ENCODE measurements at regions not wholly inside any gene's neighbourhood (a gene's known extent, or its start where the extent isn't known, plus 50 kb on each side); places are given as distances from the start of the nearest gene placed in this dataset.

DNA sequence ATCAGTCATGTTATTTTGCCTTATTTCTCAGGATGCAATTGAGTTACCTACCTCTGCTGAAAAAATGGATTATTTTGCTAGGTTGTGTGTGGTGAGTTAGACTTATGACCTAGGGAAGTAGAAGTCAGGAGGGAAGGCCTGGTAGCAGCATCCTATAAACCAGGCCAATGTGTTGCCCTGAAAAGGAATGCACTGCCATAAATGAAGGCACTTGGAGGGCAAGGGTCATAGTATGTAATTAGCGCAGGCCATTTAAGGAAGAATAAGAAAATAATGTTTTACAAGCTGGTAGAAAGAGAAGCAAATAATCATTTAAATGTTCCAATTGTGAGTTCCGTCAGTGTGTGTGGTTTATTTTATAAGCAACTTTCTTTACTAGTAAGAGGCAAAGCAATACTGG, 698.8 kb downstream of the KCNJ2 start:
- no peak for DNase-seq (ENCODE audit: low spot score)

DNA sequence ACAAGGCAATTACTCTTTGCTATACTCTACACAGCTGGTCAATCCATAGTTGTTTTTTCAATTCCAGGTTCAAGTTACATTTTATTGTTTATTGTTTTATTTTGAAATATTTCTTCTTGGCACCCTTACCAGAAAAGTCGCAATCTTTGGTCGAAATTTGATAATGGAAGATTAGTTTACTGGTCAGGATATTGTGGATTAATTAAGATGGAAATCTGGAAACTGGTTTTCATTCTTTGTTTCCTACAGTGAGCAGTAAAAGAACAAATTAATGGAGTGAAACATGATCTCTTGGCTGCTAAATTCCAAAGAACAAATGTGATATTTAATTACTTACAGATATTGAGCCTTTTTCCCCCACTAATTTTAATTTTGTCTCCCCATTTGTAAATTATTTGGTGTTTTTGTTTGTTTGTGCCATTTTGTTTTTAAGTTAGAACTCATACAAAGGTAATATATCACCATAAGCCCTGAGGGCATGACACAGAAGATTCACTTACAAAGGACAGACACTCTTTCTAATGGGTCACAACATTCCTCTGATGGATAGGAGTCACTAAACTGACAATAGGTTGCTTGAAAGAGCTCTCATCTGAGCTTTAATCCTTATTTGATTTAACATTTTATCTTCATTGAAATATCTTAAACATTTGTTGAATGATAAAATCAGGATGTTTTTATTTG, 700.2 kb downstream of the KCNJ2 start:
- DNase-seq (ENCODE audit: low spot score): no peak

DNA sequence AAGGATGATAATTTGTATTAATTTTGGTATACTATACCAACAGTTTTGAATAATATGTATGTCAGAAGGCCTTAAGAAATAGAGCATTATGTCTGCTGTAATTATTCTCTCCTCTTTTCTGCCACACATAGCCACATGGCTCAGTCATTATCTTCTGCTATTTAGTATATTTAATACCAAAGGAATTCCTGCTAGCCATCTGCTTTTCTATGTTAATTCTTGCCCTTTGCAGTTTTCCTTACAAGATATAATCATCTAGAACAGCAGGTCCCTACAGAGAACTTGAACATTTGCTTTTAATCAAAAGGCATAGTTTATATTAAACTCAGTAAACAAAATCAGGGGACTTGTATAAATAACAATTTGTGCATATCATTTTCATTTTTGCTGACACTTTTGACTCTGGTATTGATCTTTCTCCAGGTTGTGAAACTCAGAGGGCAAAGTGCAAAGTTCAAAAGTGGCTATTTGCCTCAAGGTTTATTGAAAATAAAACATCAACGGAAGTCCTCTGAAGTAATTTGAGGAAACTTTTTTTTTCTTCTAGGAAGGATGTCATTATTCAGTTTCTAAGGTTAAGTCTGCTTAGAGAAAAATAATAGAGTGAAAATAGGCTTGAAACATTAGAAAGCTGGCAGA, 702.0 kb downstream of the KCNJ2 start:
- no peak for DNase-seq (ENCODE audit: low spot score)

DNA sequence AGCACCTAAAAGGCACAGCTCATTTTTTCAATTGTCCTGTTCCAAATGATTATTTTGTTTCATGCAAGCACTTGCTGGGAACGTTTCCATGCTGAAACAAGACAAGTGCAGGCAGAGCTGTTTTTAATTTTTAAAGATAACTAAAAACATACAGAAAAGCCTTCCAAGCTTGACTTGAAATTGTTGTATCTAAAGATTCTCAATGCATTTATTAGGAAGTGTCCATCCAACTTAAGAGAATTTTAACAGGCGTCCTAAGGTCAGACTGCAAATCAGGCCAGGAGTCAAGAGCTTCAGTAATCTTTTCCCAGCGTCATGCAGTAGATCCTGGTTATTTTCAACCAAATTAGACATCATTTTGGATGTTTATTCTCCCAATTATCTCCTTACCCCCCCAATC, 702.8 kb downstream of the KCNJ2 start:
- no peak for DNase-seq (ENCODE audit: low spot score)

DNA sequence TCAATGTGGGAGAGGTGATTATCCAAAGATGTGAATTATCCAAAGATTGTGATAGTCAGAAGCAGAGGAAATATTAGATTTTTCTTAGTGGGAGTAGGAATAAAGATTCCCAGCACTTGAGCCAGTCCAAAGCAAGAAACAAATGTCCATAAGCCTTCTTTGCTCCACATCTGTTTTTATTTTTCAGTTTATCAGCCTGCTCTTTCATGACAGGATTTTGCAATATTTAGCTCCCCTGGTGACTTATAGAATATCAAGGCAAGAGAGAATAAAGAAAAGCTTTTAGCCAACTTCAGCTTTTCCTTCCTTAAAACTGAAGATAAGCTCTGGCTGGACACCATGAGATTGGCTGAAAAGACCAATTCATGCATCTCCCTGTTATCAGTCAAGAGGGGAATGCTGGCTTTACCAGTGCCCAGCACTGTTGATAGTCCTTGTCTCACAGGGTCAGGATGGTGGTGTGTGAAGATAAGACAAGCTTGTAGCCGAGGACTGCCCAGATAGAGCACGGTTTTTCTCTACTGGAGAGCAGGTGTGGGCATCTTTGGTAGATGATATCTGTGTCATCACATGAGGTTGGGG, 706.5 kb downstream of the KCNJ2 start:
- DNase-seq (ENCODE audit: low spot score): no peak

DNA sequence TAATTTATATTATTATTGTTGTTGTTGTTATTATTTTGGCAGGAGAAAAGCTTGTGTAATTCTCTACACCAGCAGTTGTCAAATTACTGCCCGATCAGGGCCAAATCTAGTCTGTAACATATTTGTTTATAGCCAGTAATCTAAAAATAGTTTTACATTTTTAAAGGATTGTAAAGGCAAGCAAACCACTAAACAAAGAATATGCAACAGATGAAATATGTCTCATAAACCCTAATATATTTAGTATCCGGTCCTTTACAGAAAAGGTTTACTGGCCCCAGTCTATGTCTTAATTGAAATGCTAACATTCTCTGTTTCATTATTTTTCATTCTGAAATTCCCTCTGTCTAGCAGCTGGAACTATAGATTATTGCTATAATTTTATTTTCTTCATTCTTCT, 709.5 kb downstream of the KCNJ2 start:
- DNase-seq (ENCODE audit: low spot score): no peak

DNA sequence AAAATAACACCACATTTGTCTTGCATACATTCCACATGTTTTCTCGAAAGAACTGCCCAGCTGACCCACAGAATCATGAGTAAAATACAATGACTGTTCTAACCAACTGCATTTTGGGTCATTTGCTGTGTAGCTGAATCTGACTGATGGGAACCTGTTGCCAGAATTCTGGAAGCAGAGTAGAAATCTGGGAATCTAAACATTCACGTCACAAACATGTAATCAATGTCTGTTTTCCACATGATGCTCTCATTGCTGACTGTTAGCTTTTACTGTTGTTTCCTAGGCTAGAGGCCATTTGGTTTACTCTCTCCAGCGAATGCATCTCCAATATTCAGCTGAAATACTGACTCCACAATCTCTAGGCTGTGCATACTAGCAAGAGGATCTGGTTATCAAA, 710.1 kb downstream of the KCNJ2 start:
- no peak for DNase-seq (ENCODE audit: low spot score)

DNA sequence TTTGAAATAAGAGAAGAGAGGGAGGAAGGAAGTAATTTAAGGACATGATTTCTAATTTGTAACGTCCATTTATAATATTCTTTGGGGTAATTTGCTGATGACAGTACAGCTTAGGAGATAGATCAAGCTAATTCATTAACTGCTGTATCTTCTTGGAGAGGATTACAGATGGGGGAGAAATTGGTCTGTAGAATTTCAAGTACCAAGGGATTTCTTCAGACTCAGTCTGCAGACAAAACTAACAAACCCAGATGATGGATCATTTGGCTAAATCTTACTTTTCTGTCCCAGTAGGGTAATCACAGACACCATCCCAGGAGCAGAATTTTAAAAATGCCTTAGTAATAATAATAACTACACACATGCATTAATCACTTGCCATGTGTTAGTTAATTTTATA, 711.8 kb downstream of the KCNJ2 start:
- no peak for DNase-seq (ENCODE audit: low spot score)

DNA sequence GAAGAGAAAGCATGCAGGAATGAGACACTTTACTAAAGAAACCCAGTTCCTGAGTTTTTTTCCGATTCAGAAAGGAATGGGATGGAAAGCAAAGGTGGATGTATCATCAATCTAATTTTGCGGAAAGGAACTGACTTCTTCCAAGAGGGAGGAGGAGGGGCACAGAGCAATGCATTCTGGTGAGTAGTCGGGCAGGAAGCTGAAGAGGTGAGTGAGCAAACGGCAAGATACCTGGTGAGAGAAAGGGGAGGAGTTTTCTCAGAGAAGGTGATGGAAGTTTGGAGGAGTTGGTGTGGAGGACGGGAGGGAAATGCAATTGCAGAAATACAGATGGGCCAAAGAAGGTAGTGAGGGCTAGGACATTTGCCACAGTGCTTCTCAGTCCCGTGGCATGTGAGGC, 713.2 kb downstream of the KCNJ2 start:
- no peak for DNase-seq (ENCODE audit: low spot score)

DNA sequence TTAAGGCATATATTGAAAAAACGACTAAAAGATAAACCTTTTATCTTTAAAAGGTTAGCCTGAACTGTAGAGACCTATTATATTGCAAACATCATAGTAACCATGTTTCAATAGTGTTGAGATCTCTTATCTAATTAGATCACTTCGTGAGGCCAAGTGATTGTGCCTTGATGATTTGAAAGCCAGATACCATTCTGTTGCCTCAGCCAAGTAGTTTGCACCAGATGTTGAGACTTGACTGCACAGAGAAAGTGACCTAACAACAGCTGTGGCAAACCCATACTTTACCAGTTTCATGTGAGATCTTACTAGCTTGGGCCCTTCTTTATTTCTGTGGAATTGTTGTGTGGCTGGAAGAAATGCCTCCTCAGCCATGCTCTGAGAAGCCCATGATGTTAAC, 717.3 kb downstream of the KCNJ2 start:
- DNase-seq (ENCODE audit: low spot score): no peak

DNA sequence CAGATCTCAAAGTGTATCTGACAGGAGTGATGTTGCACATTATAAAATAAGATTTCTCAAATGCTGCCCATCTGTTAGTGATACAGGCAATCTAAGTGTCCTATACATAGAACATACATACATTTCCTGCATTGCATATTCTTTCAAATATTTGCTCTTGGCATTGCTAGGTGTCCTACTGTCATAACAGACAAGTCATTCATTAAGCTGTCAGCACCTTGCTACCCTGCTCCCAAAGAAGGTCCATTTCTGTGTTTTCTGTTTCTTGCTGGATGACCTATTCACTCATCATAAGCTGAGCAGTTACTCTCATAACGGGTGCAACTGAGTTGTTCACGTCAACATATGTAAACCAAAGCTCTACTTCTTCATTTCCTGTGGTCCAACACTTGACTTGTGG, 719.0 kb downstream of the KCNJ2 start:
- no peak for DNase-seq (ENCODE audit: low spot score)

DNA sequence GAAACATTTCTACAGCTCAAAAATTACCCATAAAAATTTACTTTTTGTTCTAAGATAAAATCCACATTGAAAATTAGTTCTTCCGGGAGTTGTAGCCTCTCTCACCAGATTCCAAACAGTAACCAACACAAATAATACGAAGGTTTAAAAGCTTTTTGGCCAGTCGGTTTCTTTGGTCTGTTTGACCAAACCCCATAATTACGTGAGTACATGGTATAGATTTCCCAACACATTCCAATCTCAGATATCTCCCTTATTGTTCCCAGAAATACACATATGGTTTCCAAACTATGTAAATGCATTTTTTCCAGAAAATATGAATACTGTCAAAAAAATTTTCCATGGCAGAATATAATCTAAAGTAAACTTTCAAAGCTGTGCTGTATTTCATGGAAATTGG, 722.0 kb downstream of the KCNJ2 start:
- no peak for DNase-seq (ENCODE audit: low spot score)

DNA sequence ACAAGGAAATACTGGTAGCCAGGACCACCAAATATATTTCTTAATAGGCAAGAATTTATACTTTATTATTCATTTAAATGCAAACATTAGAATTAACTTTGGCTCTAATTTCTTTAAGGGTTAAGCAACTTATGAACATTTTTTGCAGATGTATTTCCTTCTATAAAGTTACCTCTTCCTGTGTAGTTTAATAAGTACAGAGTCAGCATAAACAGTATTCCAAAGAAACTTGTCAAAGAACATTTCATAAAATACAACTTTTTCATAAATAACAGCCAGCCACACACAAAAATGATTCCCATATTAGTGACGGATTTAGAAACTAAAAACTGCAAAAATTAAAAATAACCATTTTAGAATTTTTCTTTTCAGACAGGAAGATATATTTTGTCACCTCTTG, 723.2 kb downstream of the KCNJ2 start:
- DNase-seq (ENCODE audit: low spot score): no peak

DNA sequence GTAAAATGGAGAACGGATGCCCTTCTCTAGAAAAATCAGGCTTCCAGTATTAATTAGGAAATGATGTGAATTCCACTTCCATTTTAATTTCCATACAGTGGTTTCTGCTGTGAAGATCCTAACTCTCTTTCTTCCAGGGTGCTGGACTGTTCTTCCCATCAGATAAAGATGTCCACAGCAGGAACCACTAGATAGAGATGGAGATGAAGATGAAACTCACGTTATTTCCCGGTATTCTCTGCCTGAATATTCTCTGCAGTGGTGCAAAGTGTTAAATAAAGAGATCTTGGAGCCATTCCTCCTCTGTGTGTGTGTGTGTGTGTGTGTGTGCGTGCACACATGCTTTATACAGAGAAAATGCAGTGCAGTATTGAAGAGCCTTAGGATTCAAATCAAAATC, 727.5 kb downstream of the KCNJ2 start:
- no peak for DNase-seq (ENCODE audit: low spot score)

DNA sequence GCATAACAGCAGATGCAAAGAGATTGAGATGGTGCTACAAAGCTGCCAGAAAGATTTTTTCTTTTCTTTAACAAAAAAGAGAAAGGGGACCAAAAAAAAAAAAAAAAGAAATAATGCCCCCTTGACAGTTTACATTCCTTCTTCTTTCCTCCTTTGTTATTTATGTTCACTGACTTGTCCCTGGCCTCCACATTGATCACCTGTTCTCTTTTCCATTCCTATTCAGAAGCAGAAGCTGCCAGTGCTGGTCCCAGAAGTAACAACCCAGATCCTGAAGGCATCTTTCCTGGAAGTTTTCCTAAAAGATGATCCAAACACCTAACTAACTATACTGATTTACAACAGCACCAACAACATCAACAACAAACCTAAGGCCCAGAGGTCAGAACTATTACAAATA, 728.1 kb downstream of the KCNJ2 start:
- DNase-seq (ENCODE audit: low spot score): no peak

DNA sequence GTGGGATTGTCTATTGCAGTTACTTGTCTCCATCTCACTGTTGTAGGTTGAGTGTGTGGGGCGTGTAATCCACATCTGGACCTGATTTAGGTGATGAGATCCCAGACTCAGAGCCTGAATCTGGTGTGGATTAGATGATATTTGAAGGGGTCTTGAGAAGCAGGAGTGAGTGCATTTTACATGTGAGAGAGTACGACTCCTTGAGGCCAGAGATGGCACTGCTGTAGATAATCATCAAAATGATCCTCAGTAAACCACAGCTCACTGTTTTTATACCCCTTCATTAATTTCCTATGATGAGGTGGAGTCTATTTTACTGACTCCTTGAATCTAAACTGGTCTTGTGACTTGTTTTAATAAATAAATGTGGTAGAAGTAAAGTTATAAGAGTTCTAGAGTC, 732.5 kb downstream of the KCNJ2 start:
- DNase-seq (ENCODE audit: low spot score): no peak

DNA sequence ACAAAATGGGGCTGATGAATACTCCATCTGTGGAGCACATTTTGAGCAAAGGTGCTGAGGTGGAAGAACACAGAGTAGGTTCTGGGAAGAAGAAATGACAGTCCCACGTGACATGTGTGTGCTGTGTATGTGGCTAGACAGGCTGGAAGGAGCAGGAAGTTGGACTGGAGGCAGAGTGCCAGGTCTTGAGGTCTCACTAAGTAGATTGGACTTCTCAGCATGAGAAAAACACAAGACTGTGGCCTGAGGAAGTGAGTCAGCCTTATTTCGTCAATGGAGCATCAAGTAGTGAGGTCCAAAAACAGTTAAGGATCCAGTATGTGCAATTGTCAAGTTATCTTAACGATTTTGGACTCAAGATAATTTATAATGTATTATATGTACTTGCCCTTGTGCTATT, 736.5 kb downstream of the KCNJ2 start:
- DNase-seq (ENCODE audit: low spot score): peak; percentile 99

DNA sequence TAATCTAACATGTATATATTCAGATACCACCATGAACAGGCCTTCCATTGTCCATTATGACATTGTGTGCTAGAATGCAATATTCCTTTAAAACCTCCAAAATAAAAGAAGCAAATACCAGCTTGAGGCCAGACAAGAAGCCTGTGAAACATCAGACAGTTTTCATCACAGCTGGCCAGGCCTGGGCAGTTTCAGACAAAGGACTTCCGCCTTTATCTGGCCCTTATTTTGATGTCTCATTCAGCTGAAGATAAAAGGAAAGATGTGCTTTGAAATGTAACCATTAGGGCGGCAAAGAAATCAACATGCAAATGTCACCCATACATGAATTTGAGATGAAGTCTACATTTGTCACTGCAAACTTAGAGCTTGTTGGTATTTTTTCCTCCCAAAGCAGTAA, 737.5 kb downstream of the KCNJ2 start:
- no peak for DNase-seq (ENCODE audit: low spot score)

DNA sequence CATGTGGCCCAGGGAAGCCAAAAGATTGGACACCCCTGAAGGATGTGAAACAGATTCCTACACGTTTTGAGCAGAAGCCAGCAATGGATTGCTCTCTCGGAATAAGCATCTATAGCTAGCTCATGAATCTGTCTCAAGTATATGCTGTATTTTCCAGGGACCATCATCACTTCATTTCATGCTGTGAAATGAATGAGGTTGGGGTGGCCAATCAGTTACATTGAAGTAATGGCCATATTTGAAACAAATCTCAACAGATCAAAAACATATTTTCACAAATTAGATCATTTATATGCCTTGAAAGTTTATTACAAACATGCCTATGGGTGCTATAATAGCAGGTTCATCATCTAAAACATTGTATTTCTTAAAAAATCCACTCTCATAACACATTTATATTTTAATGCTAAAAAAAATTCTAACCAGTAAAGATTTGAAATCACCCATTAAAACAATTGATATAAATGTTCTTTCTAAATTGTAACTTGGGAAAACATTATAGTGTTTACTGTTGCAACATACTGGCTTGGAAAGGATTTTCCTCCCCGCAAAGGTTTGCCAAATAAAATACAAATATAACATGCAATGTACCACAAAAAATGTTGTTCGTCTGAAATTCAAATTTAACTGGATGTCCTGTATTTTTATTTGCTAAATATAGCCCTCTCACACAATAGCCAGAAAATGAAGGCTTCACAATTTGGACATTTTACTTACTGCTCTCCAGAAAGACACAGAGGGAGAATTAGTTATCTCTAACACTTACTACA, 743.6 kb downstream of the KCNJ2 start:
- DNase-seq (ENCODE audit: low spot score): no peak

DNA sequence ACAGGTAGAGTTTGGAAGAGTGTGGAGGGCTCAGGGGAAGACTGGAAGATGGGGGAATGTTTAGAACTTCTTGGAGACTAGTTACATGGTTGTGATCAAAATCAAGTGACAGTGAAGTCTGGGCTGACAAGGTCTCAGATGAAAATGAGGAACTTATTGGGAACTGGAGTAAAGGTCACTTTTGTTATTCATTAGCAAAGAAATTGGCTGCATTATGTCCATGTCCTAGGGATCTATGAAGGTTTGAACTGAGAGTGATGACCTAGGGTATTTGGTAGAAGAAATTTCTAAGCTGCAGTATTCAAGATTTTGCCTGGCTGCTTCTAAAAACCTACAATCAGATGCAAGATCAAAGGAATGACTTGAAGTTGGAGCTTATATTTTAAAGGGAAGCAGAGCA, 747.1 kb downstream of the KCNJ2 start:
- no peak for DNase-seq (ENCODE audit: low spot score)

DNA sequence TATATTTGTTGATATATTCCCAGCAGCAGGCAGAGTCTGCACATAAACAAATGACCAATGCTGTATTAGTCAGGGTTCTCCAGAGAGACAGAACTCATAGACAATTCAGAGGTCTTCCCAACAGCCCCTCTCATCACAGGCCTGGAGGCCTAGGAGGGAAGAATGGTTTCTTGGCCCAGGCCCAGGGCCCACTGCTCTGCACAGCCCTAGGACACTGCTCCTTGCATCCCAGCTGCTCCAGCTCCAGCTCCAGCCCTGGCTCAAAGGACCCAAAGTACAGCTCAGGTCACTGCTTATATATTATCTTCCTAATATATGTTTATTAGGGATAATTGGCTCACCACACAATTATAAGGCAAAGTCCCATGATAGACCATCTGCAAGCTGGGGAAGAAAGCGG, 749.9 kb downstream of the KCNJ2 start:
- DNase-seq (ENCODE audit: low spot score): no peak

DNA sequence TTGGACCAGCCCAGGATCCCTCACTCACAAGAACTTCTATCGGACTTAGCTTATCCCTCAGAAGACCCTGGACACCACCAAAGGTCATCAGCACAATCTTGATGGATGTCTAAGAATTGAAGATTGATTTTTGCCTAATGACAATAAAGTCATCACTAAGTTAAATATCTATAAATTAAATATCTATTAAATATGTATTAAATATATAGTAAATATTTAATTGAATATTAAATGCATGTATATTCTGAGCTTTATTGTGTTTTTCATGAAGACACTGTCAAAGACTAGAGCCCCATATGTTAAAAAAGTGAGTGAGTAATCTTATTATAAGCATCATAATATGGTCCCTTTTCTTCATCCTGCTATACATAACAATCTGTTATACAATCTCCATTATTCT, 751.1 kb downstream of the KCNJ2 start:
- no peak for DNase-seq (ENCODE audit: low spot score)

DNA sequence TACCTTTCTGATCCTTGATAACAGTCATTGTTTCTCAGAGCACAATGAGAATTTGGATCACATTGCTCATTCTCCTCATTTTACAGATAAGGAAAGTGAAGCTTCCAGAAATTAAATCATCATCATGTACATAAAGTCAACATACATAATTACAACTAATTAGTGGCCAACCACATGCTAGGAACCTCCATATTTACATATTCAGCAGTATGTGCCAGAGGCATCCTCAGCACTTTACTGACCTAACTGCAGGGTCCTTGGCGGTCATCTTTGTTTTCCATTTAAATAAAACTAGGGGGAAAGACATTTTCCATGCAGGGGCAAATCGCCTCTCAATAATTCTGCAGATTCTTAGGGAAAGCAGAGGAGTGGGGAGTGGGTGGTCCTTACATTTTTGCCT, 752.9 kb downstream of the KCNJ2 start:
- DNase-seq (ENCODE audit: low spot score): no peak

Measured in H4 (cell line).